HUES6 (cell line): ENCODE measurements at regions not wholly inside any gene's neighbourhood (a gene's known extent, or its start where the extent isn't known, plus 50 kb on each side); places are given as distances from the start of the nearest gene placed in this dataset.

ENCODE experiments used
- H3K27ac ChIP-seq: 2 replicates; pipeline ENCODE4 v1.7.0; 2013; ENCODE audit warnings: low read depth, mild to moderate bottlenecking, low read length, inconsistent platforms
- H3K27me3 ChIP-seq: 2 replicates; pipeline ENCODE4 v1.6.1; 2013; ENCODE audit warnings: low read length; ENCODE audit not compliant: control insufficient read depth, insufficient read depth
- H3K36me3 ChIP-seq: 2 replicates; pipeline ENCODE4 v1.6.1; 2013; ENCODE audit warnings: low read length; ENCODE audit not compliant: control insufficient read depth, insufficient read depth
- H3K4me1 ChIP-seq: 2 replicates; pipeline ENCODE4 v1.6.1; 2013; ENCODE audit warnings: low read length; ENCODE audit not compliant: control insufficient read depth, insufficient read depth
- H3K4me3 ChIP-seq: 2 replicates; pipeline ENCODE4 v1.5.1; 2013; ENCODE audit warnings: low read depth, low read length
- H3K9ac ChIP-seq: one replicate; pipeline ENCODE4 v1.6.1; 2013; ENCODE audit warnings: mild to moderate bottlenecking, low read length
- H3K9me3 ChIP-seq: 2 replicates; pipeline ENCODE4 v1.6.1; 2013; ENCODE audit warnings: low read depth, low read length; ENCODE audit not compliant: control insufficient read depth, insufficient read depth

- no peaks in the 10 kb centered on the region for H3K36me3 ChIP-seq
- peaks cover 5% of the 10 kb centered on the region; the same call in 1 of the 2 replicates for H3K27me3 ChIP-seq
- H3K27ac ChIP-seq, result no peak overlapping the region
- H3K4me1 ChIP-seq, result peaks cover 10% of the 10 kb centered on the region; the same call in 1 of the 2 replicates
- no peak overlapping the region for H3K9ac ChIP-seq
- H3K4me3 ChIP-seq, result no peak overlapping the region
- H3K9me3 ChIP-seq, result no peaks in the 10 kb centered on the region
These were observed 260.9 kb upstream of the ATP5MC3 start for GRCh38 chr2:175442441-175442840.

GRCh38 chr2:175441181-175441761 is 259.8 kb upstream of the ATP5MC3 start:
- H3K4me3 ChIP-seq, result no peak overlapping the region
- H3K27ac ChIP-seq, result no peak overlapping the region
- peaks cover 5% of the 10 kb centered on the region; the same call in 1 of the 2 replicates for H3K27me3 ChIP-seq
- no peaks in the 10 kb centered on the region for H3K36me3 ChIP-seq
- H3K9ac ChIP-seq, result no peak overlapping the region
- H3K9me3 ChIP-seq, result no peaks in the 10 kb centered on the region
- H3K4me1 ChIP-seq, result peaks cover 10% of the 10 kb centered on the region; the same call in 1 of the 2 replicates

GRCh38 chr2:175439416-175439815 is 257.9 kb upstream of the ATP5MC3 start:
- Histone ChIP-seq H3K9me3 (no peaks in the 10 kb centered on the region), H3K27ac (no peak overlapping the region), H3K9ac (no peak overlapping the region), H3K4me3 (no peak overlapping the region), H3K36me3 (no peaks in the 10 kb centered on the region), H3K27me3 (peaks cover 5% of the 10 kb centered on the region; the same call in 1 of the 2 replicates), H3K4me1 (peaks cover 10% of the 10 kb centered on the region; the same call in 1 of the 2 replicates)

GRCh38 chr2:175437167-175437566 is 255.7 kb upstream of the ATP5MC3 start:
- Histone ChIP-seq H3K4me1 (peaks cover 11% of the 10 kb centered on the region), H3K27ac (no peak overlapping the region), H3K27me3 (no peaks in the 10 kb centered on the region), H3K9me3 (no peaks in the 10 kb centered on the region), H3K36me3 (no peaks in the 10 kb centered on the region), H3K4me3 (no peak overlapping the region), H3K9ac (no peak overlapping the region)

GRCh38 chr2:175436076-175436475 is 254.6 kb upstream of the ATP5MC3 start:
- no peak overlapping the region for H3K27ac ChIP-seq
- H3K9ac ChIP-seq, result no peak overlapping the region
- no peaks in the 10 kb centered on the region for H3K9me3 ChIP-seq
- no peak overlapping the region for H3K4me3 ChIP-seq
- H3K36me3 ChIP-seq, result no peaks in the 10 kb centered on the region
- H3K4me1 ChIP-seq, result peaks cover 12% of the 10 kb centered on the region
- H3K27me3 ChIP-seq, result no peaks in the 10 kb centered on the region

- Histone ChIP-seq H3K4me3 (no peak overlapping the region), H3K27me3 (no peaks in the 10 kb centered on the region), H3K9me3 (no peaks in the 10 kb centered on the region), H3K4me1 (peaks cover 8% of the 10 kb centered on the region; the same call in 1 of the 2 replicates), H3K36me3 (no peaks in the 10 kb centered on the region), H3K27ac (no peak overlapping the region), H3K9ac (no peak overlapping the region)
These were observed 253.5 kb upstream of the ATP5MC3 start for GRCh38 chr2:175435012-175435411.

GRCh38 chr2:175432793-175433192 is 251.3 kb upstream of the ATP5MC3 start:
- Histone ChIP-seq H3K4me1 (peaks cover 8% of the 10 kb centered on the region; the same call in 1 of the 2 replicates), H3K36me3 (no peaks in the 10 kb centered on the region), H3K27ac (no peak overlapping the region), H3K9me3 (peaks cover 7% of the 10 kb centered on the region; the same call in 1 of the 2 replicates), H3K4me3 (no peak overlapping the region), H3K27me3 (no peaks in the 10 kb centered on the region), H3K9ac (no peak overlapping the region)

- Histone ChIP-seq H3K9ac (no peak overlapping the region), H3K27me3 (no peaks in the 10 kb centered on the region), H3K27ac (no peak overlapping the region), H3K36me3 (no peaks in the 10 kb centered on the region), H3K9me3 (peaks cover 7% of the 10 kb centered on the region; the same call in 1 of the 2 replicates), H3K4me3 (no peak overlapping the region), H3K4me1 (peaks cover 8% of the 10 kb centered on the region; the same call in 1 of the 2 replicates)
These were observed 250.5 kb upstream of the ATP5MC3 start for GRCh38 chr2:175432021-175432420.

GRCh38 chr2:175431101-175431946 is 249.8 kb upstream of the ATP5MC3 start:
- H3K27me3 ChIP-seq, result no peaks in the 10 kb centered on the region
- H3K9me3 ChIP-seq, result peaks cover 7% of the 10 kb centered on the region; the same call in 1 of the 2 replicates
- H3K36me3 ChIP-seq, result no peaks in the 10 kb centered on the region
- no peak overlapping the region for H3K27ac ChIP-seq
- H3K4me3 ChIP-seq, result no peak overlapping the region
- no peak overlapping the region for H3K9ac ChIP-seq
- peaks cover 8% of the 10 kb centered on the region; the same call in 1 of the 2 replicates for H3K4me1 ChIP-seq

- Histone ChIP-seq H3K4me1 (peaks cover 8% of the 10 kb centered on the region; the same call in 1 of the 2 replicates), H3K27me3 (no peaks in the 10 kb centered on the region), H3K9me3 (peaks cover 7% of the 10 kb centered on the region; the same call in 1 of the 2 replicates), H3K4me3 (no peak overlapping the region), H3K27ac (no peak overlapping the region), H3K9ac (no peak overlapping the region), H3K36me3 (no peaks in the 10 kb centered on the region)
These were observed 248.7 kb upstream of the ATP5MC3 start for GRCh38 chr2:175430236-175430635.

GRCh38 chr2:175418224-175418835 is 236.8 kb upstream of the ATP5MC3 start:
- Histone ChIP-seq H3K9ac (no peak overlapping the region), H3K36me3 (no peaks in the 10 kb centered on the region), H3K27me3 (no peaks in the 10 kb centered on the region), H3K4me1 (no peaks in the 10 kb centered on the region), H3K4me3 (no peak overlapping the region), H3K27ac (no peak overlapping the region), H3K9me3 (no peaks in the 10 kb centered on the region)
